Kidney (tissue), 13 donors: ENCODE measurements at regions not wholly inside any gene's neighbourhood (a gene's known extent, or its start where the extent isn't known, plus 50 kb on each side); places are given as distances from the start of the nearest gene placed in this dataset.

Source experiments
- DNase-seq, 5 donors: peaks; one replicate each; pipeline ENCODE4 v3.0.0-alpha.2; 2013 to 2020
- FAIRE-seq: peaks from 2 replicates; lab custom pipeline; 2012; peaks lifted over from hg19 to GRCh38; lab: Jason Lieb, UNC
- H3K27ac ChIP-seq, 2 donors: one replicate each; pipeline ENCODE4 v1.7.0; 2013; ENCODE audit warnings: low read depth in 2 of 2, low read length in 2 of 2, inconsistent platforms in 1 of 2
- H3K27me3 ChIP-seq: one replicate; pipeline ENCODE4 v1.7.1; 2013; ENCODE audit warnings: low read length, inconsistent platforms; ENCODE audit not compliant: control insufficient read depth, insufficient read depth
- H3K36me3 ChIP-seq, 3 donors: one replicate each; pipeline versions ENCODE4 v1.7.0 to v1.7.1; 2013; ENCODE audit warnings: low read length in 3 of 3, control low read depth in 1 of 3, inconsistent platforms in 1 of 3; ENCODE audit not compliant: insufficient read depth in 3 of 3, control insufficient read depth in 2 of 3
- H3K4me1 ChIP-seq, 3 donors: one replicate each; pipeline versions ENCODE4 v1.7.0 to v1.7.1; 2013; ENCODE audit warnings: low read length in 3 of 3, inconsistent platforms in 1 of 3, low read depth in 1 of 3; ENCODE audit not compliant: control insufficient read depth in 2 of 3, insufficient read depth in 2 of 3
- H3K4me3 ChIP-seq, 3 donors: one replicate each; pipeline versions ENCODE4 v1.7.0 to v1.8.1; 2013; ENCODE audit warnings: low read length in 3 of 3, control low read depth in 1 of 3, inconsistent platforms in 1 of 3
- H3K9ac ChIP-seq, 3 donors: one replicate each; pipeline versions ENCODE4 v1.7.0 to v1.7.1; 2013; ENCODE audit warnings: low read length in 3 of 3, control low read depth in 1 of 3, inconsistent platforms in 1 of 3
- H3K9me3 ChIP-seq, 3 donors: one replicate each; pipeline versions ENCODE4 v1.7.0 to v1.7.1; 2013; ENCODE audit warnings: low read length in 3 of 3, control low read depth in 1 of 3, inconsistent platforms in 1 of 3; ENCODE audit not compliant: control insufficient read depth in 2 of 3, insufficient read depth in 1 of 3
- CTCF ChIP-seq: IDR thresholded peaks from 3 replicates; pipeline ENCODE4 v1.5.1; 2012; ENCODE audit warnings: mild to moderate bottlenecking, moderate library complexity, borderline replicate concordance; ENCODE audit not compliant: insufficient read depth; ENCODE audit errors: extremely low read depth
- intact Hi-C: fragments of 100-400 bp; cut with DNase I; formaldehyde crosslinking; loops from one replicate; pipeline ENCODE4 v1.11.1; 2022
- donor health status: control.
- donor health status: control.
- donor health status: control.
- donor health status: control.
- donor health status: control.
- donor health status: DM: yes; HTN: yes; CAD: no.
- donor health status: Normal renal cell carcinoma (clear cell type).

DNA sequence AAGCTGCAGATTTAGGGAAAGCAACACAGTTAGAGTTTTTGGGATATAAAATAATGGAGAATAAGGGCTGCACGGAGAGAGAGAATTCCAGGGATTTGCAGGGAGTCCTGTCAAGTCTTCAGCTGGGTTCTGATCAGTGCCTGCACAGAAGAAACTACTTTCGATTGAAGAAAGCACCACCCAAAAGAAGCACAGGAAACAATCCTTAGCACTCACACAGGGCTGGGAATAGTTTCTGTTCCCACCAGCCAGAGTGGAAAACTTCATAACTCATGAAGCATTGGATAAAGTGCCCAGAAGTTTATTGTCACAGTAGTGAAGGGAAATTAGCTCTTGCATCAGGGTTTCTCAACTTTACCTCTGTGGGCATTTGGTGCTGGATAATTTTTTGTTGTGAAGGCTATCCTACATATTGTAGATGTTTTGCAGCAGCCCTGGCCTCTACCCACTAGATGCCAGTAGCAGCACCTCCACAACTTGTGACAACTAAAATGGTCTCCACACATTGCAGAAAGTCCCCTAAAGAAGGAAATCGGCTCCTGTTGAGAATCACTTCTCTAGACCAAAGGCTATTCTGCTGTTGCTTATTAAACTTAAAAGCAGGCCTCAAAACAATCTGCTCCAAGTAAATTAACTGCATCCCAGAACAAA is 71.0 kb upstream of the FAM120A start:
- Histone ChIP-seq H3K9me3 (peaks cover 0 to 2% (median 0%) of the 10 kb centered on the region in 3 donors), H3K27ac (no peak overlapping the region), H3K4me3 (no peak overlapping the region), H3K4me1 (no peaks in the 10 kb centered on the region), H3K9ac (no peak overlapping the region), H3K27me3 (no peaks in the 10 kb centered on the region), H3K36me3 (no peaks in the 10 kb centered on the region)
- peak in 1 of 5 donors; percentile 7 for DNase-seq
- intact Hi-C loops, result no loop called here
- FAIRE-seq, result no peak
- TF ChIP-seq CTCF, result no peak

- intact Hi-C loops, result no loop called here
- Histone ChIP-seq H3K27me3 (no peaks in the 10 kb centered on the region), H3K4me3 (no peak overlapping the region), H3K27ac (no peak overlapping the region), H3K9me3 (peaks cover 0 to 2% (median 0%) of the 10 kb centered on the region in 3 donors), H3K36me3 (no peaks in the 10 kb centered on the region), H3K9ac (no peak overlapping the region), H3K4me1 (no peaks in the 10 kb centered on the region)
- DNase-seq (no peak), FAIRE-seq (no peak)
- TF ChIP-seq CTCF, result no peak
Measured at GRCh38 chr9:93387791-93388190, 63.7 kb upstream of the FAM120A start.

DNA sequence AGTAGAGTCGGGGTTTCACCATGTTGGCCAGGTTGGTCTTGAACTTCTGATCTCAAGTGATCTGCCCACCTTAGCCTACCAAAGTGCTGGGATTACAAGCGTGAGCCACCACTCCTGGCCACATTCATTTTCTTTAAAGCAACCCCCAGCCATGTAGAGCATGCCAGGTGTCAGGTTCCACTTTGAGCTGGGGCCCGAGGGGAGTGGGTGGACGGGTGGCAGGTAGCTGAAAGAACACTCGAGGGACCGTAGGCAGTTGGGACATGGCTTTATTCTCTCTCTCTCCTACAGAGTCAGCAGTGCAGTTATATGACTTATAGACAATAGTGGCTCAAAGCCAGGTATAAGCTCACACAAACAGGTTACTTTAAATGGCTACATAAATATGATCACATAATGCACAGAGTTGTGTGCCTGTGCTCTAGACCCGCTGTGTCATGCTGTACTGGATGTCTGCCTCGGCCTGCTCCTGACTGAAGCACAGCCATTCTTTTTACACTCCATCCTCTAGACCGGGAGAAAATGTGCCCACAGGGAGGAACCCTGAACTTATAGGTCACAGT is 60.5 kb upstream of the FAM120A start:
- Histone ChIP-seq H3K9ac (no peak overlapping the region), H3K4me3 (no peak overlapping the region)
- TF ChIP-seq CTCF, result no peak

More for the DNA sequence above, 60.5 kb upstream of the FAM120A start:
- no peak overlapping the region for H3K27ac ChIP-seq
- no peaks in the 10 kb centered on the region for H3K9me3 ChIP-seq
- H3K4me1 ChIP-seq, result no peaks in the 10 kb centered on the region
- no peaks in the 10 kb centered on the region for H3K27me3 ChIP-seq
- H3K36me3 ChIP-seq, result no peaks in the 10 kb centered on the region
- DNase-seq, result peak in 1 of 5 donors; percentile 8
- intact Hi-C loops, result no loop called here
- no peak for FAIRE-seq
